CD4-positive, alpha-beta T cell treated with Interleukin-1 beta for 1 hour (primary cell): ENCODE measurements at regions not wholly inside any gene's neighbourhood (a gene's known extent, or its start where the extent isn't known, plus 50 kb on each side); places are given as distances from the start of the nearest gene placed in this dataset.
"Not testable (repeated sequence)": the region's sequence is repeated elsewhere in the genome, so short reads cannot be mapped to it uniquely, and the experiment has no call there.

Source experiments
- DNase-seq, 2 donors: peaks; one replicate each; pipeline ENCODE4 v3.0.0-alpha.2; 2020 to 2022

GRCh38 chr3:105296182-105296822 lies 70.4 kb upstream of the ALCAM start:
- not testable (repeated sequence) for DNase-seq

- DNase-seq = no peak
Observed at GRCh38 chr3:105304487-105304886, 62.2 kb upstream of the ALCAM start.

- DNase-seq = no peak
Observed at GRCh38 chr3:105315144-105315543, 51.6 kb upstream of the ALCAM start.

- no peak for DNase-seq
Observed at GRCh38 chr3:105315815-105316214, 50.9 kb upstream of the ALCAM start.

- DNase-seq = no peak
Observed at GRCh38 chr3:105316331-105316730, 50.4 kb upstream of the ALCAM start.
